GM19328 (cell line): ENCODE measurements at regions not wholly inside any gene's neighbourhood (a gene's known extent, or its start where the extent isn't known, plus 50 kb on each side); places are given as distances from the start of the nearest gene placed in this dataset.

Experiments used
- ATAC-seq: cut with Tn5 transposase; IDR thresholded peaks from one replicate; pipeline ENCODE4 v1.9.1; 2021; ENCODE audit warnings: mild to moderate bottlenecking, moderate library complexity; ENCODE audit not compliant: unreplicated experiment

DNA sequence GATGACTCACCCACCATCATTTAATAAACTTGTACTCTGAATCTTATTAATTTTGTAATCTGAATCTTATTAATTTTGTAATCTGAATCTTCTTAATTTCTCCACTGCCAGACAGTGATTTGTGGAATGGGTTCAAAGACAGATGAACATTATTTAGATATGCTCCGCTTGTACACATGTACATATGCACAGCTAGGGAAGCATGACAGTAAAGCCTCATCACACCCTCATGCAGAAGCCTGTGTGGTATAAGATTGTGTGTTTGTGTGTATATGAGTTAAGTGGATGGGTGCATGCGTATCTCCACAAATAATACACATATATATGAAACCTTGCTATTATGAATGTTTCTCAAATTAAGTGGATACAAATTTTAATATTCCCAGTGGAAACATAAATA is 318.5 kb upstream of the SFRP2 start:
- ATAC-seq, result no peak

DNA sequence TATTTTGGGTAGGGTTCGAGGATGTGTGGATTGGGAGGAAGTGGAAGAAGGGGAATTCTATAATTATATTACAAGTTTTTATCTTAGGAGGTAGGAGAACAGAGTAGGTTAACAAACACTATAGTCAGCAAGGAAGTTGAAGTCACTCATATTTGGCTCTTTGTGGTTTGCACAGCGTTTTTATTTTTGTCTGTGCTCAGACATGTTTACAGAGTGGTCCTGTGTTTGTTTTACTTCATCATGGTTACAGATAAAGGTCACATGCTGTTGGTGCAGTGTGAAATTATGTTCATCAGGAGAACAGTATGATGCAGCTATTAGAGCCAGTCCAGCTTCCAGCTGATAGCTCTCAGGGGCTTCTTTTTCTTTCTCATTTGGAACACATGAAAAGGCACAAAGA is 299.9 kb upstream of the SFRP2 start:
- no peak for ATAC-seq

DNA sequence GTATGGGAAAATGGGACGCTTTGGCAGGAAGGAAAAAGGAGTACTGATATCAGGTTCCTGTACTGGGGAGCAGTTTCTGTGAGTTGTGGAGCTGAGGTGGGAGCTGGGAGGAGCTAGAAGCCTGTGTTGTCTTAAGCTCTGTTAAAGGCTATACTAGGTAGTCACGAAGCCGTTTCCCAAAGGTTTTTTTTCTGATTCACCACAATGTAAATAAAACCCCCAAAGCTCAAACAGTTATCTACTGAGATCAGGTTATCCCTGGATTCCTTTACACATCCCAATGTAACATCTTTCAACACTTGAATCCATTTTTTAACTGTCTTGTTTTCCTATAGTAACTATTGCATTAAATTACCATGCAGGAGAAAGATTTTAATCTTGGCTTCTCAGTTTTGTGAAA is 297.4 kb upstream of the SFRP2 start:
- ATAC-seq, result no peak

DNA sequence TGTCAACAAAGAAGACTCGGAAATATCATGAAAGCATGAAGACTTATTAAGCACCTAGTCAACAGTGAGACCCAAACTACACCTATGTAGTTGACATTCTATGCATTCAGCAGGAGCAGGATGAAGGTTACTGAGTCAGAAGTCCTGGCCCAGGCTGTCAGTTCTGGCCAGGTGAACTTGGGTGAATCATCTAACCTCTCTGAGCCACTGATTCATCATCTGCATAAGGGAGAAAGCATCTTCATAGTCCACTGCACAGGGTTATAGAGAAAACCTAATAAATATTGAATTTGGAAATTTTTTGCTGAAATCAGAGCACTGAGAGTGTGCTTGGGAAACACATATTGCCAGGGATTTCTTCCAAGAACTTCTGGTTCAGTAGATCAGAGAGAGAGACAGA is 296.0 kb upstream of the SFRP2 start:
- no peak for ATAC-seq

DNA sequence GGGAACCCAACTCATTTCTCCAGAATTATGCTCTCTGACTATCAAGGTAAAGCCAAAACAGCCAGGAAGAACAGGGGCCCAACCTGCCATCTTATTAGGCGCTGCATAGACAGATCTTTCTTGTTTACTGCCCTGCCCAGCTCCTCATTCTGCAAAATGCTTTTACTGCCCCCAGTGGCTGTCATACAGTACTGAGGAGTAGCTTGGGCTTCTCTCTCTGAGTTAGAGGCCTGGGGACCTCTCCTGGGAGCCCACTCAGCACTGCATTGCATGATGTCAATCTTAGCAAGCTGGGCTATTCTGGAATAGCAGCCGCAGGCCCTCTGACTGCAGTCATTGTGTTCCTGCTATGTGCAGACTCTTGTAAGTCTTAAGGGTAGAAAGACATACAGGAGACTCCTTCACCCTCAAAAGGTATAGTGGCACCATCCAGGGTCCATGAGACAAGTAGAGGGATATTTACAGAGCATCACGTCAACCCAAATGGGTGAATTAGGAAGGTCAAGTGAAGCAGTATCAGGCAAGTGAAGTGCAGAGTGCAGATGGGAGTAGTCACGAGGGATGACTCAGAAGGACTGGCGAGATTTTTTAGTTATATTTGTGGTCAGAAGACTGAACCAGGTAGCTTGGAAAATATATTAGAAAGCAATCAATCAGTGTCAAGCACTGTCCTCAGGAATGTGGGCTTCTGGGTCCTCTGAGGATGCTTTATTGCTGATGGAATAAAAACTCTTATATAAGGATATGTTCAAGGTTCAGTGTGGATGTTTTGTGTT is 294.1 kb upstream of the SFRP2 start:
- ATAC-seq, result no peak

DNA sequence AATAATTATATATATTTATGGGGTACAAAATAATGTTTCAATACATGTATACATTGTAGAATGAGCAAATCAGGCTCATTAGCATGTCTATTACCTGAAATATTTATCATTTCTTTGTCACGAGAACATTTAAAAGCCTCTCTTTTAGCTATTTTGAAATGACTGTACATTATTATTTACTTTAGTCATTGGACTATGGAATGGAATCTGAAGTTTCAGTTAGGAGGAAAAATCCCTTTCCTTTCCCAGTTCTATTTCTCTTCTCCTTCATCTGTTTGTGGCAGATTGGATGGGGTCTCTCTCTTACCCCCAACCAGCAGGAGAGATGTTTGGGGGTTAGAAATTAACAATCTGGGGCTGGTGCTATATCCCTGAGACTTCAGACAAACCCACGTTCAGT is 292.5 kb upstream of the SFRP2 start:
- ATAC-seq, result no peak

DNA sequence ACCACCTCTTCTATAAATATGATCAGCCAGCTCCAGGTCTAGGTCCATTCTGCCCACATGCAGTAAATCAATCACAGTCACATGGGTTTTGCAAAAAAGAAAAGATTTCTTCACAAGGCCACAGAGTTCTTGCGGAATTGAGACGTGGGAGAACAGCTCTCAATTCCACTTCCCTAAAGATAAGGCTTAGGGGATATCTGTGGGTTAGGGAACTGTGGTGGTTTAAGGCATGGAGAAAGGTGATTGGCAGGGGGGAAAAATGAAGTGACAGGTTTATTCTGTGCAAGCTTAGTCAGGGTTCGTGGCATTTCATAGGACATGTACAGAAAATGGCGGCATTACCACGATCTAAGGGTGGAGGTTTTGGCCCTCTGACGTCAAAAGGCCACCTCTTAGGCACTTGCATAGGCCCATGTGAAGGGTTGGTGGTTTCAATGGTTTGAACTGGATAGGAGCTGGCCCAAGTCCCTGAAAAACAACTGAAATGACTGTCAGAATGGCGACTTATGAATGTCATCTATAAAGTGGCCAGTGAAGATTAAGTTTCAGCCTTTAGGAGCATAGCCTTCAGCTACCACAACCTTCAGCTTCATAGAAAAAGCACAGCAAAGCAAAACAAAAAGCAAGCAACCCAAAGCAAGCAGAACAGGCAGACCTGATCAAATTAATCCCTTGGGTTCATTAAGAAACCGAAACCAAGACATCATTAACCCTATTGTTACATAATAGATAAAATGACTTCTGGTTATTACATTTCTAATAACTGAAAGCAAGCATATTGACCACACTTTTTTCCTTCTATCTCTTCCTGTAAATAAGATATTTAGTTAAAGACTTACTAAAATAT is 289.8 kb upstream of the SFRP2 start:
- no peak for ATAC-seq

DNA sequence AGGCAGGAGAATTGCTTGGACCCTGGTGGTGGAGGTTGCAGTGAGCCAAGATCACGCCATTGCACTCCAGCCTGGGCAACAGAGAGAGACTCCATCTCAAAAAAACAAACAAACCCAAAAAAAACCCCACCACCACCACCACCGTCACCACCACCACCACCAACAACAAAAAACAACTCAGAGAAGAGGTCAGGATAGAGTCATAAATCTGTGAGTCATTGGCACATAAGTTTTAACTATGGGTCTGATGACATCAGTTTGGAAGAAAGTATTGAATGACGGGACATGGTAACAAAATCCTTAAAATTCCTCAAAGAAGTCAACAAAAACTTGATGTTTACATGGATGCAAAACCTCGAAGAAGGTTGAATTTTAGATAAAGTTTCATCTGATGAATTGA is 288.0 kb upstream of the SFRP2 start:
- no peak for ATAC-seq

DNA sequence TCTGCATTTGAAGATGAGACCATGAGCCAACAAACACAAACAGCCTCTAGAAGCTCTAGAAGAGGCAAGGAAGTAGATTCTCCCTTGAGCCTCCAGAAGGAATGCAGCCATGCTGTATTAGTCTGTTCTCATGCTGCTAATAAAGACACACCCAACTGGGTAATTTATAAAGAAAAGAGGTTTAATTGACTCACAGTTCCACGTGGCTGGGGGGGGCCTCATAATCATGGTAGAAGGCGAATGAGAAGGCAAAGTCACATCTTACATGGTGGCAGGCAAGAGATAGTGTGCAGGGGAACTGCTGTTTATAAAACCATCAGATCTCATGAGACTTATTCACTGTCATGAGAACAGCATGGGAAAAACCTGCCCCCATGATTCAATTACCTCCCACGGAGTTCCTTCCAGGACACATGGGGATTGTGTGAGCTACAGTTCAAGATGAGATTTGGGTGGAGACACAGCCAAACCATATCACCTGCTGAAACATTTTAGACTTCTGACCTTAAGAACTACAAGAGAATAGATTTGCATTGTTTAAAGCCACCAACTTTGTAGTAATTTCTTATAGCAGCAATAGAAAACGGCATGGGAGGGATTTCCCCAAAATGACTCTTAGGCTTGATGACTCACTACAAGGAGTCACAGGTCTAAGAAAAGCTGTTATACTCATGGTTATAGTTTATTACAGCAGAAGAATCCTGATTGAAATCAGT is 284.4 kb upstream of the SFRP2 start:
- ATAC-seq, result no peak

DNA sequence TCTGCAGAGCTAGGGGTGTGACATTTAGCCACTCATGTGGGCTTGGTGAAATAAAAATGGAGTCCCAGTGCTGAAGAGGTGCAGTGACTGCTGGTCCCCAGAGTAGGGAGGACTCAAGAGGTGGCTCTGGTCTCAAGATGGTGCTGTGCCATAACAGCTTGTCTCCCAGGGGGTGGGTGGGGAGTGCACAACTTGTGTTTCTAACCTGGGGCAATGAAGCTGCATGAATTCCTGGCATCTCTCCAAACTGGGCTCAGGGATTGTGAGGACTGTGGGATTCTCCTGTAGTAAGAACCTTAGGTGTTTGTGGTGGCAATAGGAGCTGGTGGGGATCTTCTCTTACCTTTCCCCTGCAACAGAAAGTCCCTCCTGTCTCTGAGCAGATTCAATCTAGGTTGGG is 278.9 kb upstream of the SFRP2 start:
- ATAC-seq, result no peak

DNA sequence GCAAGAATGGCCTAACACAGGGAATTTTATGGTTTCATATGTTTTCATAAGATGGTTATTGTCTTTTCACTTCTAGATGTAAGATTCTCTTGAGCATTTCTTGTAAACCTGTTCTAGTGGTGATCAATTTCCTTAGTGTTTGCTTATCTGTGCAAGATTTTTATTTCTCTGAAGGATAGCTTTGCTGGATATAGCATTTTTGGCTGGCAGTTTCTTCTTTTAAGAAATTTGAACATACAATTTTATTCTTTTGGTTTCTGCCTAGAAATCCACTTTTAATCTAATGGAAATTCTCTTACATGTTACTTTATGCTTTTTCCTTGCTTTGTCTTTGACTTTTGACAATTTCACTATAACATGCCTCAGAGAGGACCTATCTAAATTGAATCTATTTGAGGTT is 276.5 kb upstream of the SFRP2 start:
- ATAC-seq, result no peak

DNA sequence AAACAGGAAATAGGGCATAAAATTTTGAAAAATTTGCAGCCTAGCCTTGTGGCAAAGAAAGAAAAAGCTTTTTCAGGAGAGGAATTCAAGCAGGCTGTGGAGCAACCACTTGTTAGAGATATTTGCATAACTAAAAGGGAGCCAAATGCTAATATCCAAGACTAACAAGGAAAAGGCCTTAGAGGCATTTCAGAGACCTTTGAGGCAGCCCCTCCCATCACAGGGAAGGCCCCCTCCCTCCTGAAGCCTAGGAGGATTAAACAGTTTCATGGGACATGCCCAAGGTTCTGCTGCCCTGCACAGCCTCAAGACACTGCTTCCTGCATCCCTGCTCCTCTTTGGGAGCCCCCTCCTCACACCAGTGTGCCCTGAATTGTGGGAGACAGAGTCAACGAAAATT is 275.4 kb upstream of the SFRP2 start:
- no peak for ATAC-seq

DNA sequence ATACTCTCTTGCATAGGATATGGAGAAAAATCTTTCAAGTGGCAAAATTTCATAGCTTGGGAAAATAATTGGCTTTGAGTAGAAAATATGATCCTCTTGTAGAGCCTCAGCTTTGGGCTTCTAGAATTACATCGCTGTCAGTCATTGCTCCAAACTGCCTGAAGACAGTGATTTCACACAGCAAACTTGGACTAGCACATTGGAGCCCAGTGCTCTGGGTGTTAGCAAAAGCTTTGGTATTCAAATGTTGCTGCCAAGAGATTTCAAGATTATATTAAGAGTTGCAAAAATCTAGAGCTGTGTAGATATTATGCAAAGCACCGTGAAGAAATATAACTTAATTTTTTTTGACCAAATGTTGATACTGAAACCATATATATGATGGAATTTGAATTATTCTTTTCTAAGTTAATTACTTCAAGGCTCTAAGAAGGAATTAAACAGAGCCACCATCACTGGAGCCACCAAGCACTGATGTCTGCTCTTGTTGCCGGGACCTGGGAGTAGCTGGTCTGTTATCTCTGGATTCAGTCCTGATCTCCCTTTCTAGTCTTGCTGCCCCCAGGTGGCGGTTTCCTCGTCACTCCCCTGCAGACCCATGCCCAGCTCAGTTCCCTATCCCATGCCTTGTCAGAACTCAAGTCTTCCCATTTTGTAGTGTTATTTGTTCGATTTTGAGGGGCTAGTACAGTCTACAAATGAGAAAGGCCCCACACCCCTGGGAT is 260.7 kb upstream of the SFRP2 start:
- ATAC-seq, result no peak

DNA sequence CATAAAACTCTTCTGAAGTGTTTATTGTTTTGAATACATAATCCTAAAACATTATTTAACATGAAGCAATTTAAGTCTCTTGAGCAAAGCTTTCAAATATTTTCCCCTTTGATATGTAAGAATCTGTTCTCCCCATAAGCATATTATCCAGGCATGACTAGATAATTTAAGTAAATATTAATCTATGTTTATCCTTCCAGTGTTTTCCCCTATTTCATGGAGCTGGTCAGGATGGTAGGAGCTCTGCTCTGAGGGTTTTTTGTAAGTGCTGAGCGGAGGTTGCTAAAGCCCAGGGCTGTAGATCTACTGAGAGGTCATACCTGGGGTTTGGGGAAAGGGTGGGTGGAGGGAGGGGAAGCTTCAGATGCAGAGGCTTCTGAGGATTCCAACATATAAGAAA is 258.9 kb upstream of the SFRP2 start:
- no peak for ATAC-seq

DNA sequence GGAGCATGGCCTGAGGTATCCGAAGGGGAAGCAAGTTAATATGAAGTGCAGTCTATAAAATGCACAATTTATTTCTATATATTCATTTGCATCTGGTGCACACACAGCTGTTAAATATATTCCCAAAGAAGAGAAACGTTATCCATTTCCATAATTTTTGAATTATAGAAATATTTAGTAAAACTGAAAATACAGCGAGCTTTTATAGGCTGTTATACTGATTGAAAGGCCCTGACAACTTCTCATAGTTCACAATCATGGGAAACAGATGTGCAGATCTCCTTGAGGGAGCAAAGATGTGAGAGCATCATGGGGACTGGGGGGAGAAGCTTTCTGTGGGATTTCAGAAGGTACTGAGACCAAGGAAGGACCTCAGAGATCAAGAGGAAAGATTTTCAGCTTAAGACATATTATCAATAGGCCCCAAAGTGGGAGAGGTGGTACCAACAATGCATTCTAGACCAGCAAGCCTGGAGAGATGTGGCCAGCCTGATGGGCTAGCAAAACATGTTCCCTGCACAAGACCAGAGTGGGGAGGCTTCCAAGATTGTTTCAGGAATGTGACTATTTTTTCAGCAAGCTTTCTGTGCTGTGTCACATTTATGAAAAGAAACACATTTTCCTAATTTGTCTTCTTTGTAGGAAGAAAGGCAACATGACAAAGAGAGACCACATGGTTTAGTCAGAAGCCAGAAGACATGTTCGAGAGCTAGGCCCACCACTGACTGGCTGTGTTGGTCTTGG is 256.0 kb upstream of the SFRP2 start:
- no peak for ATAC-seq

DNA sequence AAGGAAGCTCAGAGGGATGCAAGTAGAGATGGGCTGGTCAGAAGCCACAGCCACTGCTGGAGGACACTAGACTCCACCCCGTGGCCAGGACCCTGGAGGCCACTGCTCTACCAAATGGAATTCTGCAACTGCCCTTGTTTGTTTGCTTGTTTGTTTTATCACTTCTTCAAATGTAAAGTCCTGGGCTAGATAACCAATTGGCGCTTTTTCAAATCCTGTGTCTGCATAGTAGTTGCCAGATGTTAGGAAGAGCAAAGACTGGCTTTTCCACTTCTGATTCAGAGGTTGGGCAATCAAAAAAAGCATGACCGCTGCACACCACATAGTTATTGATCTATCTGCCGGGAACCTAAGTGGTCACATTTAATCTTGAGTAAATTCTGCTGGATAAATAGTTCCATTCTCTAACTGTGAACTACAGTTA is 255.2 kb upstream of the SFRP2 start:
- ATAC-seq, result no peak

DNA sequence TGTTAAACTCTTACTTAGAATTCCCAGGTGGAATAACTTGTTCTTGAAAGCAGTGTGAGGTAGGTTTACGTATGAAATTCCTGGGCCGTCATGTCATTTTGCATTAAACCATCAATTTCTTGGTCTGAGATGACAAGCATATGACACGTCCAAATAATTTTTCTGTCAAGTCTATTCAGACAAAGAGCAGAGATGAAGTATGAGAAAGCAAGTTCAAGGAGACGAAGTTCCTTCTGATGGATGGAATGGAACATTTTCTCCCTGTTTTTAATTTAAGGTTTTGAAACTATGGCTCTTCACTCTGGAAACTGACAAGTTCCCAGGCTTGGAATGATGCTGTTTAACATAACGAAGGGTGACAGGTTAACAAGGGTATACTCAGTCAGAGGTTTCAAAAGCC is 252.8 kb upstream of the SFRP2 start:
- ATAC-seq, result no peak

DNA sequence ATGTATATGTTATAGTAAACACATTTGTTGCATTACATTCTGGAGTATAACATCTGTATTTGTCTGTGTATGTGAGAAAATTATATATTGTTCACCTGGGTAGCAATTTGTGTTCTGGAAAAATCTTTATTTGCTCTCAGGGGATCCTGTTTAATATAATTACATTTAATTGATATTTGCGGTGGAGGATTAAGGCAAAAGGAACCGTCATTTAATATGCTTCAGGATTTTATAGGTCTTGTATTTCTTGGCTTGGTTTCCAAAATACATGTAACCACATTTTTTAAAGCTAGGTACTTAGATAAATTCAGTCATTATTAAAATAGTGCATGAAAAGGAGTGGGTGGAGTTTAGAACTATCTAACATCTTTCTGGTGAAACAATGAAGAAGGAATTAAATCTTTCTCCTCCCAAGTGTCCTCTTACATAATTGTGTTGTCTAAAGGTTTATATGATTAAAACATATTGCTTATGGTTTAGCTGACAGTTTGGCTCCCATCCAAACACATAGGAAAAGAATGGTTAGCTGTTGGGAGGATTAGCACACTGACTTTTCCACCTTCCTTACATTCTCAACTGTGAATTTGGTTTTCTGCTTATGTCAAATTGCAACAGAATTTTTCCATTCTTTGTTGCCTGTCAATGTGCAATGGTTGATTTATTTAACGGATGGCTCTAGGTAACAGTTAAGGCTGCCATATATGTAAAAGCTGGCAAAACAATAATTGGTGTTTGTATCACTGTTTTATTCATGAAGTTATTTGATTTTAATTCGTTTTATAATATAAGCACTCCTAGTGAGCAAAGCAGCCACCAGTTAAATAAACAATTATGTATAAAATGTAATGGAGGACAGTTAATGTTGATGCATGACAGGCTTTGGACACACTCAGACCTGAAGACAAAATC is 250.8 kb upstream of the SFRP2 start:
- no peak for ATAC-seq

DNA sequence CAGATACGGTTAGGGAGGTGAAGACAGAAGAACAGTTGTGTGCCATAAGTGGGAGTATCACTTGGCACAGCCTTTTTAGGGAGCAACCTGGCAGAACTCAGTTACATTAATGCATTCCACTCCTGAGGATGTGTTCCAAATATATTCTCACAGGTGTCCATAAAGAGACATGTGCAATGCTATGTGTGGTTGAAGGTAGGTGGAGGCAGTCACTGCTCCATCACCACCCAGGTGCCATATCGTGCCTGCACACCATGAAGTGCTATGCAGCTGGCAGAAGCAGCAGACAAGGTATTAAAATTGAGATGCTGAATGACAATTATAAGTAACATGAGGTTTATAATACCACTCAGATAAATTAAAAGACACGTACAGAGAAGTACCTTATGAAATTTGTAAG is 248.0 kb upstream of the SFRP2 start:
- no peak for ATAC-seq
